Motor neuron (in vitro differentiated cells): ENCODE measurements at regions not wholly inside any gene's neighbourhood (a gene's known extent, or its start where the extent isn't known, plus 50 kb on each side); places are given as distances from the start of the nearest gene placed in this dataset.
A peak's percentile ranks its signal among the peaks of the same experiment; 100 is the strongest.
"Not testable (repeated sequence)": the region's sequence is repeated elsewhere in the genome, so short reads cannot be mapped to it uniquely, and the experiment has no call there.

Experiments
- ATAC-seq, 8 experiments: fragments of 200-7000 bp; cut with Tn5 transposase; replicated peaks in 6 of 8; 2 replicates each; pipeline ENCODE4 v1.8.0; 2021; ENCODE audit warnings: mild to moderate bottlenecking in 8 of 8, moderate library complexity in 8 of 8
- H3K27ac ChIP-seq, 2 donors: fragments of 250-450 bp; sonication (Bioruptor Pico); 2 replicates each; pipeline ENCODE4 v1.9.0; 2021; ENCODE audit warnings: antibody characterized with exemption in 2 of 2, mild to moderate bottlenecking in 2 of 2, moderate library complexity in 1 of 2
- H3K4me1 ChIP-seq, 2 donors: fragments of 250-450 bp; sonication (Bioruptor Pico); replicated peaks in 1 of 2; 2 replicates each; pipeline ENCODE4 v1.6.1; 2021; ENCODE audit warnings: antibody characterized with exemption in 2 of 2, mild to moderate bottlenecking in 2 of 2, moderate library complexity in 1 of 2
- H3K4me3 ChIP-seq, 5 donors: fragments of 250-450 bp; sonication (Bioruptor Pico); 2 replicates each; pipeline ENCODE4 v1.9.0; 2021; ENCODE audit warnings: antibody characterized with exemption in 5 of 5, mild to moderate bottlenecking in 5 of 5, moderate library complexity in 4 of 5
- WGBS, 10 experiments: fragments of 450-650 bp; shearing (Covaris generic); methylation state at CpG; one replicate each; pipeline ENCODE4 v1.0.0; 2022; 5-methylcytosine and 5-hydroxymethylcytosine counted together
- in situ Hi-C, 9 experiments: fragments of 400-800 bp; cut with MboI; loops; one replicate each; pipeline ENCODE4 v1.15.0; 2021; ENCODE audit warnings: low sequenced_read_pairs in 9 of 9, low pct_unique_long_range_greater_than_20kb in 2 of 9; ENCODE audit not compliant: unreplicated experiment in 9 of 9

DNA sequence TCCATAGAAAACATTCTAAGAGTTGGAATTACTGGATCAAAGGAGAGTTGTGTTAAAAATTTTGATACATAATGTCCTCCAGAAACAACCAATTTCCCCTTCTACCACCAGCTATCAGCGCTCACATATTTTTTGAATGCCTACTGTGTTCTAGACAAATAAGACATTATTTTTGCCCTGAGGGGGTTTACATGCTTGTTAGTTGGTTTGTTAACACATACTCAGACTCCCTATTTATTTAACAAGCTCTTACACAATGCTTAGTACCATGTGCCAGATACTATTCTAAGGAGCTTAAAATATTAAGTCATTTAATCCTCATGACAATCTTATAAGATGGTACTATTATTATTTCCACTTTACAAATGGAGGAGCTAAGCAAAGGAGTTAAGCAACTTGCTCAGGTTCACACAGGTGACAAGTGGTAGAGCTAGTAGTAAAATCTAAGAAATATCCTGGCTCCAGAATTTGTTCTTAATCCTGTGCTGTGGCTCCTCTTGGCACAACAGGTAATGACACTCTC is 194.2 kb downstream of the UTP18 start:
- Histone ChIP-seq H3K4me1 (no peaks in the 10 kb centered on the region), H3K27ac (no peak overlapping the region), H3K4me3 (no peak overlapping the region)
- no peak for ATAC-seq
- in situ Hi-C loops: no loop called here
- WGBS, 10 experiments: 13 to 100% (median 73%) methylated on average over 1 of the region's 1 CpG; no CpG with 5 or more reads in 2 of the 10 experiments

DNA sequence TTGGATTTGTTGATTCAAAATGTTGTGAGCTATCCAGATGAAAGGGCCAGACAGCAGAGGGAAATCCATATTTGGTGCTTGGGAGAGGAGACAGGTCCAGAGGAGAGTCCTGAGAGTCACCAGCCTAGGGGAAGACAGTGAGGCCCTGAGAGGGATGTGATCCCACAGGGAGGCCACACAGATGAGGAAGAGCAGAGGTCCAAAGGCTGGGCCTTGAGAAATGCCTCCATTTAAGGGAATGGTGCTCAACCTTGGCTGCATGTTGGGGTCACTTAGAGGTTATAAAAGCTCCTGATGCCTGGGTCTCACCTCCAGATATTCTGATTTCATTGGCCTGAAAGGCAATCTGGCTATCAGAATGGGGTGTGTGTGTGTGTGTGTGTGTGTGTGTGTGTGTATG is 194.9 kb downstream of the UTP18 start:
- Histone ChIP-seq H3K4me3 (no peak overlapping the region), H3K4me1 (no peaks in the 10 kb centered on the region), H3K27ac (no peak overlapping the region)
- ATAC-seq: no peak
- in situ Hi-C loops: no loop called here

DNA sequence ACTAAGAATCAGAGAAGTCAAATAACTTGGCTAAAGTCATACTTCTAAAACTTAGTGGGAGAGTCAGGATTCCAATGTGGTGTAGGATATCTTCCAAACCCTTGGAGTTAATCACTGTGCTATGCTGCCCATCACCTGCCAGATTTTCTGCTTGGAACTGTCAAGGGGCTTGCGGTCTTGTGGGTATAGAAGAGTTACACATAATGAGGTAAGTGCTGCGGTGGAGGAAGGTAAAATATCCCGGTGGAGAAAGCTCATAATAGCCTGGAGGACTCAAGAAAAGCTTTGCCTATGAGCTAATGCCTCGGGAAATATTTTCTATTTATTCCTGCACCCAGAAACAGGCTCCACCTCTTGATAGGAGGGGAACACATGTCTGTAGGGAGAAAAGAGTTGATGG is 195.6 kb downstream of the UTP18 start:
- no peak overlapping the region for H3K4me3 ChIP-seq
- H3K4me1 ChIP-seq: no peaks in the 10 kb centered on the region
- in situ Hi-C loops: no loop called here
- H3K27ac ChIP-seq: no peak overlapping the region
- no peak for ATAC-seq
- 9 to 100% (median 91%) methylated on average over 2 to 4 of the region's 4 CpGs; no CpG with 5 or more reads in 2 of the 10 experiments for WGBS, 10 experiments

DNA sequence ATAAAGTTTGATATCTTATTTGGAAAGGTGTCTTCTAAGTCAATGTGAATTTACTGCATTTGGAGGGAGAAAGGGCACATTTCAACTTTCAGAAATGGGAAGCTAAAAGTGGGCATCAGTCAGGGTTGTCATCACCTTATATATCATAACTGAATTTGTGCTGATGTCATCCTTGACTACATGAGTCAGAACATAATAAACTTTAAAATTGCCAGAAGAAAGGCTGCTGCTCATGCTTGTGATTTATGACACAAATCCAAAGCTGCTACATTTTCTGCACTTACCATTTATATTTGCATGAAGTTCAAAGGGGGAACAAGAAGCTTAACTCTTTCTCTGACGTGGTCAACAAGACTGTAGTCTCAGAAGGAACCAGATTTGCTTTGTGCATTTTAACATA is 196.6 kb downstream of the UTP18 start:
- WGBS, 10 experiments: 0 to 100% (median 50%) methylated on average over 1 of the region's 1 CpG; no CpG with 5 or more reads in 3 of the 10 experiments
- no peaks in the 10 kb centered on the region for H3K4me1 ChIP-seq
- H3K4me3 ChIP-seq: no peak overlapping the region
- in situ Hi-C loops: no loop called here
- peak; percentile 48 to 83 (median 73) for ATAC-seq
- no peak overlapping the region for H3K27ac ChIP-seq

DNA sequence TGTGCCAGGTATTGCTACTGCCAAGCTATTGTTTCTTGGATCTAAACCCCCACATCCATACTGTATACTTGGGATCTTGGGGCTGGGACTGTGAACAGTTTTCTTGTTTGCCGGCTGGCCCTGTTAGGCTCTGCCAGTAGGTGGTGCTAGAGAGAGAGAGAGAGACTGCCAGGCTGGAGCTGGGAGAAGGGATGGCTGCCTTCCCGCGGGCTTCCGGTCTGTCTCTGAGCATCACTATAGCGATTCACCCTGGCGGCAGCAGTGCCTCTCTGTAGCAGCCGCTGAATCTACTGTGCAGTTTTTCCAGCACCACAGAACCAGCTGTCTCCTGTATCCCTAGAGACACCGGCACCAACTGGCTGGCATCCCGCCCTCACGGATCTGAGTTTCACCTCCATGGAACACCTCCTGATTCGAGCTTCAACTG is 201.2 kb downstream of the UTP18 start:
- H3K27ac ChIP-seq: no peak overlapping the region
- in situ Hi-C loops: no loop called here
- ATAC-seq: peak in 3 of 8 experiments; percentile 44 to 73 (median 68)
- H3K4me3 ChIP-seq: no peak overlapping the region
- WGBS, 10 experiments: 0 to 92% (median 73%) methylated on average over 2 to 10 of the region's 11 CpGs; no CpG with 5 or more reads in 1 of the 10 experiments
- no peaks in the 10 kb centered on the region for H3K4me1 ChIP-seq

DNA sequence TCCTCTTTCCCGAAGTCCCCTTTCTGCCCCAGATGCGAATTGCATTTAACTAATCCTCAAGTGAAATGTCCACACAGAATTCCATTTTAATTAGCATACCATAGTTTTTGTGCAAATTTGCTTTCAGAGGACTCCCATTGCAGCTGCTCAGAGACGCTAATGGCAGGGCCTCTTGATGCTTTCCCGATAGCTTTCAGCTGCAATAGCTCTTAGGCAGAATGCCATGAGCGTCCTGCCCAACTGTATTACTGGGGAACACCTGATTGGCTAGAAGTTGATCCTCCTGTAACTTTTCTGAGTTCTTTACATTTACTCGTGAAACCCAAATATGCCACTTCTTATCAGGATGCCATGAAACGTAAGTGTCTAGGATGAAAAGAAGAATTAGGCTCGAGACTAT is 203.0 kb downstream of the UTP18 start:
- ATAC-seq: peak in 3 of 8 experiments; percentile 54 to 81 (median 73)
- in situ Hi-C loops: no loop called here
- H3K4me3 ChIP-seq: no peak overlapping the region
- H3K4me1 ChIP-seq: no peaks in the 10 kb centered on the region
- no peak overlapping the region for H3K27ac ChIP-seq
- WGBS, 10 experiments: 0 to 92% (median 74%) methylated on average over 1 to 8 of the region's 8 CpGs

DNA sequence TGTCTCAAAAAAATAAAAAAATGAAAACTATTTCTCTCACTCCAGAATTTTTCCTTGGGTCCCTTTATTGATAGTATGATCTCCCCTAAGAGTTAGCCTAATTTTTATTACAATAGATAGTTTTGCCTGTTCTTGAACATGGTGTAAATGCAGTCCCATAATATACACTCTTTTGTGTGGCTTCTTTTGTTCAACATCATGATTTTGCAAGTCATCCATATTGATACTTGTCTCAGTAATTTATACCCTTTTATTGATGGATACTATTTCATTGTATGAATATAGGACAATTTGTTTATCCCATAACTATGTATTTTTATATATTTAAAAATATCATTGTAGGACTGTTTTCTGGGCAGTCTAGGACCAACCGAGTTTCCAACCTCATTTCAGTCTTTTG is 207.0 kb downstream of the UTP18 start:
- in situ Hi-C loops: no loop called here
- H3K4me3 ChIP-seq: no peak overlapping the region
- no peaks in the 10 kb centered on the region for H3K4me1 ChIP-seq
- H3K27ac ChIP-seq: no peak overlapping the region
- 25 to 100% (median 82%) methylated on average over 1 of the region's 1 CpG; no CpG with 5 or more reads in 5 of the 10 experiments for WGBS, 10 experiments
- ATAC-seq: no peak

DNA sequence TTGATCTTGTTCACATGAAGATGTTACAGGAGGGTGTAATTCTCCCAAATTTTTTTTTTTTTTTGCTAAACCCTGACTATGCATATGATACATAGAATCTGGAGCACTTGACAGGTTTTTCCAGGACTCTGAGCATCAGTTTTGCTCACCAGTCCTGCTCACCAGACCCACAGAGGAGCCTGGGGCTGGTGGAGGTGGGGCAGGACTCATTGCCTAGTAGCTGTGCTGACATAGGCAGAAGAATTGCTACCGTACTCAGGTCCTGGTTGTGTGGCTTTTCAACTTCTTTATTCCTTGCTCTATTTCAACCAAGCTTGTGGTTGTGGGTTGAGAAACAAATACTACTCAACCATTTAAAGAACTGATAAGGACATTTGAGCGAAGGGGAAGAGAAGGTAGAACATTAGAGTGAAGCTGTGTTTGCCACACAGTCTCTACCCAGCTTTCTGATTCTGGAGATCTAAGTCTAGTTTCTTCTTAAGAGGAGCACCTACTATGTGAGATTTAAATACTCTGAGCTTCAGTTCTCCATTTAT is 212.4 kb downstream of the UTP18 start:
- 33 to 92% (median 70%) methylated on average over 1 to 2 of the region's 2 CpGs; no CpG with 5 or more reads in 4 of the 10 experiments for WGBS, 10 experiments
- H3K27ac ChIP-seq: no peak overlapping the region
- H3K4me1 ChIP-seq: no peaks in the 10 kb centered on the region
- no peak overlapping the region for H3K4me3 ChIP-seq
- no peak for ATAC-seq
- in situ Hi-C loops: no loop called here

DNA sequence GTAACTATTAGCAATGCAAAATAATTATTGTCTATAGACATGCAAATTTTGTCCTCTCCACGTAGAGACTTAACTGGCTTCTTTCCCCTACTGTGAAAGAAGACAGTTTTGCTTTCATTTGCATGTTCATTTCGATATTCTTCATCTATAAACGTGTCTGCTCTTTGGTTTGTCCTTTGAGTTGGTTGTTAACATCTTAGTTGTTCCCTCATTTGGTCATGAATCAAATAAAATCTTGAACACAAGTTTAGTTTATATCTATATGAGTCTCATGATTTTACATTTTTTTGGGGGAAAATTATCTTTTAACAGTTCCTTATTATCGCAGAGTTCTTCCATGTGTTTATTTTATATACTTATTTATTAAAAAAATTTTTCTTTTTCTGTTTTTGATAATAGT is 214.4 kb downstream of the UTP18 start:
- Histone ChIP-seq H3K4me3 (no peak overlapping the region), H3K4me1 (no peaks in the 10 kb centered on the region), H3K27ac (no peak overlapping the region)
- in situ Hi-C loops: no loop called here
- no peak for ATAC-seq
- 0 to 79% (median 57%) methylated on average over 2 to 4 of the region's 4 CpGs for WGBS, 10 experiments

DNA sequence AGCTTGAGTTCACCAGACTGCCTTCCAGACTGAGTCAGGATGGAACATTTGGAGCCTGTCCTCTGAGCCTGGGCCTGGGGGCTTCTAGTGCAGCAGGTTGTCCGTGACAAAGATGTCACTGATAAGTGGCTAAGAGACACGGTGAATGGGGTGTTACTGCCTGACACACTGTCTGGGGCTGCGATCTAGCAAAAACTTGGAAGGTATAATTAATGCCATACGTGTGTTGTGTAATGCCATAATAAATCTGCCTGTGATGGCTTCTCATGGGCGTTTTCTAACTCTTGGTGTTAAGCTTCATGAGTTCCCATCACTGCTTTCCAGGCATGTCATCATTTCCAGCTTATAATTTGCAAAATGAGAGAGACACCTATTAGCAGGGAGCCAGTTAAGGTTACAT is 215.4 kb downstream of the UTP18 start:
- Histone ChIP-seq H3K27ac (no peak overlapping the region), H3K4me1 (no peaks in the 10 kb centered on the region), H3K4me3 (no peak overlapping the region)
- 3 to 75% (median 35%) methylated on average over 1 to 4 of the region's 5 CpGs; no CpG with 5 or more reads in 3 of the 10 experiments for WGBS, 10 experiments
- peak; percentile 58 to 98 (median 89) for ATAC-seq
- in situ Hi-C loops: no loop called here

DNA sequence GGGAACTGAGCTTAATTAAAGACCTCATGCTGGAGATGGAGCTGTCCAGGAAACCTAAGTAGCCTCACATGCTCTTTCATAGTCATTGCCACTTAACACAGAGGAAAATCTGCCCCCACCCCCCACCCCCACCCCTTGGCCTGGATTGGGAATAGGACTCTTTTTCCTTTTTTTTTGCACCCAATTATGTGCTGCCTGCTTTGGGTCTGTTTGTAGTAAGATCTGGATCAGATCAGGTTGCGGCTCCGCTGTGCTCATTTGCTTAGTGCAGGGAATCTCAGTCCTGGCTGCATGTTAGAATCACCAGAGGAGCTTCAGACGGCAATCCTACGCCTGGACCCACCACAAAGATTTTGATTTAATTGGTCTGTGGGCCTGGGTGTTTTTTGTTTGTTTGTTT is 219.0 kb downstream of the UTP18 start:
- H3K27ac ChIP-seq: no peak overlapping the region
- no peak for ATAC-seq
- no peaks in the 10 kb centered on the region for H3K4me1 ChIP-seq
- in situ Hi-C loops: no loop called here
- WGBS, 10 experiments: 21 to 100% (median 70%) methylated on average over 1 to 3 of the region's 4 CpGs; no CpG with 5 or more reads in 3 of the 10 experiments
- H3K4me3 ChIP-seq: no peak overlapping the region

DNA sequence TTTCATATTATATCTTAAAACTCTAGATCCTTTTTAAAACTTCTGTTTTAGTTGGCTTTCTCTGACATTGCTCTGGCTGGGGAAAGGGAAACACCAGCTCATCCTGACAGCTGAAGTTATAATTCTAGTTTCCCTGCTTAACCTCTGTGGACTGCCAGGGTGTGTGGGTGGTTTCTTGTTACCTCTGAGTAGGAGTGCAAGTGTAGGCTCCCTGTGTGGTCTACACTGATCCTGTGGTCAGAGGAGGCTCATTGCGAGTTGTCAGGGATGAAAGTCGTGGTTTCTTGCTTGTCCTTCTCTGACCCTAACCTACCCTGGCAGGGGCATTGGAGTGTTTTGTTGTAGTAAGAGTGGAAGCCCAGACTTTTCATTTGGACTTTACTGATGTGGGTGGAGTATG is 221.0 kb downstream of the UTP18 start:
- 7 to 100% (median 80%) methylated on average over 1 to 2 of the region's 2 CpGs; no CpG with 5 or more reads in 5 of the 10 experiments for WGBS, 10 experiments
- ATAC-seq: no peak
- H3K4me3 ChIP-seq: no peak overlapping the region

DNA sequence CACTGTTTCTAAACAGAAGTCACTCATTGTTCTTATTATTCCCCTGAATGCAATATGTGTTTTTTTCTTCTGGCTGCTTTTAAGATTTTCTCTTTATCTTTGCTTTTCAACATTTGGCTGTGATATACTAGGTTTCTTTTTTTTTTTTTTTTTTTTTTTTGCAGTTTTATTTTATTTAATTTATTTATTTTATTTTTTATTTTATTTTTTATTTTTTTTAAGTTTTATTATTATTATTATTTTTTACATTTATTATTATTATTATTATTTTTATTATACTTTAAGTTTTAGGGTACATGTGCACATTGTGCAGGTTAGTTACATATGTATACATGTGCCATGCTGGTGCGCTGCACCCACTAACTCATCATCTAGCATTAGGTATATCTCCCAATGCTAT is 221.9 kb downstream of the UTP18 start:
- H3K4me3 ChIP-seq, in situ Hi-C loops, ATAC-seq, H3K27ac ChIP-seq, H3K4me1 ChIP-seq: not testable (repeated sequence)
- WGBS, 10 experiments: no CpG with 5 or more reads among the region's 1 CpG

More for the DNA sequence above, 221.0 kb downstream of the UTP18 start:
- no peak overlapping the region for H3K27ac ChIP-seq
- H3K4me1 ChIP-seq: no peaks in the 10 kb centered on the region
- in situ Hi-C loops: no loop called here

DNA sequence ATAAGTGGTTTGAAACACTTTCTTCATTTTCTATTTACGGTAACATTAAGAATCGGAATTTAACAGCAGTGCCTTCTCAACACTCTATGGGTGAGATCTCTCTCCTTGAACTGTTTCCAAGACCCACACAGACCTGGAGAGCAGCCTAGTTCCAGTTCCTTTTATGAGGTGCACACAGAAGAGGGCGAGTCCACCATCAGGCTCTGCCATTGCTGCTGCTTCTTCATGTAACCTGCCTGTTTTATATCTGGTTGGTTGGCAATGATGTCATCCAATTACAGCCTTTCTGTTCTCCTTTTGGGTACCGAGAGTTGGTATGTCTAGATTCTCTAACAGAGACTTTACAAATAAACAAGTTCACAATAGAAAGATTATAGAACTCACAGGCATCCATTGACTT is 225.7 kb downstream of the UTP18 start:
- WGBS, 10 experiments: 6 to 93% (median 72%) methylated on average over 1 to 4 of the region's 4 CpGs; no CpG with 5 or more reads in 1 of the 10 experiments
- Histone ChIP-seq H3K4me3 (no peak overlapping the region), H3K27ac (no peak overlapping the region), H3K4me1 (no peaks in the 10 kb centered on the region)
- in situ Hi-C loops: no loop called here
- ATAC-seq: no peak
